Heart left ventricle (tissue), 13 donors: ENCODE measurements at regions not wholly inside any gene's neighbourhood (a gene's known extent, or its start where the extent isn't known, plus 50 kb on each side); places are given as distances from the start of the nearest gene placed in this dataset.

Experiments used
- CTCF ChIP-seq, 12 donors: fragments of 200-600 bp; sonication (generic) in 4 of 12; IDR thresholded peaks; one replicate each; pipeline versions ENCODE4 v1.5.0 to v1.8.0; 2018 to 2022; ENCODE audit warnings: antibody characterized with exemption in 12 of 12, mild to moderate bottlenecking in 5 of 12
- POLR2A ChIP-seq, 2 donors: fragments of 450-650 bp; IDR thresholded peaks; one replicate each; pipeline ENCODE4 v1.6.1; 2017; ENCODE audit warnings: antibody characterized with exemption in 2 of 2, mild to moderate bottlenecking in 2 of 2, moderate library complexity in 2 of 2
- donor health status: ischemic (EF 13 %, LVEDD 7.1; RV severe dilation, severe dysfunction).
- donor health status: DM: no; HTN: yes; CAD: no.
- donor health status: DM: no; HTN: no; CAD: no.
- donor health status: ischemic (EF 25% LVEDD 6.9; RV normal size, moderate dysfunction).
- donor health status: ischemic (EF 25% LVEDD 5.7; RV mildly dilated, moderate dysfunction).
- donor health status: ischemic (EF 35%, LVEDD 5.7; RV mildly dilated, moderate dysfunction).
- donor health status: nonischemic (EF 11% LVEDD 7.7; RV severe dilation, severe dysfunction).
- donor health status: DM: yes; HTN: yes; CAD: no.
- donor health status: PGD.
- donor health status: ischemic (EF 29% LVEDD 5.4; RV normal size, mild dysfunction).
- donor health status: nonischemic (EF 23%, LVEDD 6.1; RV moderate dilation, normal function).

- no peak for TF ChIP-seq CTCF (IDR thresholded peaks at IDR 0.05)
- TF ChIP-seq POLR2A (IDR thresholded peaks at IDR 0.05), result no peak
These were observed 324.1 kb downstream of the BARHL2 start for GRCh38 chr1:90393025-90393424.
